SK-N-SH (cell line): ENCODE measurements at regions not wholly inside any gene's neighbourhood (a gene's known extent, or its start where the extent isn't known, plus 50 kb on each side); places are given as distances from the start of the nearest gene placed in this dataset.

Experiments
- EP300 ChIP-seq, 2 experiments: IDR thresholded peaks; 2 replicates each; pipeline versions ENCODE4 v1.4.0 to v1.6.1; 2012; ENCODE audit warnings: borderline replicate concordance in 1 of 2, low read depth in 1 of 2, low read length in 1 of 2
- EZH2phosphoT487 ChIP-seq: fragments of 200-600 bp; sonication (generic); IDR thresholded peaks from 2 replicates; pipeline ENCODE4 v1.6.1; 2017; ENCODE audit warnings: low read depth, mixed run types, mild to moderate bottlenecking, antibody characterized with exemption, moderate library complexity, borderline replicate concordance
- GABPA ChIP-seq: IDR thresholded peaks from 2 replicates; pipeline ENCODE4 v1.4.0; 2012; ENCODE audit warnings: low read depth, mild to moderate bottlenecking
- NFIC ChIP-seq: IDR thresholded peaks from 2 replicates; pipeline ENCODE4 v1.4.0; 2012; ENCODE audit warnings: borderline replicate concordance
- TAF1 ChIP-seq: IDR thresholded peaks from 2 replicates; pipeline ENCODE4 v1.6.1; 2012; ENCODE audit warnings: low read depth, mild to moderate bottlenecking, low read length, moderate library complexity, borderline replicate concordance
- YY1 ChIP-seq: IDR thresholded peaks from 2 replicates; pipeline ENCODE4 v1.4.0; 2012; ENCODE audit warnings: low read depth, mild to moderate bottlenecking
- TF ChIP-seq, protein P1 (sequence below): IDR thresholded peaks from 2 replicates; pipeline ENCODE4 v1.4.0; 2012; ENCODE audit warnings: low read depth, borderline replicate concordance
- TF ChIP-seq, protein P2 (sequence below): IDR thresholded peaks from 2 replicates; pipeline ENCODE4 v1.6.1; 2012; ENCODE audit warnings: mild to moderate bottlenecking, low read depth, low read length, moderate library complexity
- TF ChIP-seq, protein P3 (sequence below): fragments of 200-600 bp; sonication (generic); IDR thresholded peaks from 2 replicates; pipeline ENCODE4 v1.6.1; 2017; ENCODE audit warnings: antibody characterized with exemption, mild to moderate bottlenecking, moderate library complexity
- TF ChIP-seq, protein P4 (sequence below): IDR thresholded peaks from 2 replicates; pipeline ENCODE4 v1.4.0; 2012; ENCODE audit warnings: low read depth

DNA sequence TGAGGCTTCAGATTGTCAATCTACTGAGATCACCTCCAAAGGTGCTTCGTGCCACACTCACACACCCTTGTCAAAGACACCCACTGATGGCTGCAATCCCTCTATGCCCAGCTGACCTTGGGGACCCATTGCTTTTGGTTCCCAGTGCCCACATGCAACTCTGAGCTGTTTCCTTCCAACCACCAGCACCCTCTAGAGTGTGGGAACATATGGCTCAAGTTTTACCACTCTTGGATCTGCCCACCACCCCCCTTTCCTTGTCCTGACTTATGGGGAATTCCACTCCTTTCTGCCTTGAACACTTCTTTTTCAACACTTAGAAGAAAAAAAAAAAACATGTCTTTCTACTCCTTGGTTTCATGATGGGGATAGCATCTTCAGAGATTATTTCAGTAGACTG lies 360.2 kb downstream of the ENC1 start:
- TF ChIP-seq YY1 (no peak), EP300 (IDR thresholded peaks at IDR 0.05; ENCODE audit: borderline replicate concordance in 1 of 2, low read depth in 1 of 2, low read length in 1 of 2) (no peak), TAF1 (no peak), NFIC (no peak), EZH2phosphoT487 (no peak), GABPA (no peak)
- TF ChIP-seq, protein P1, sequence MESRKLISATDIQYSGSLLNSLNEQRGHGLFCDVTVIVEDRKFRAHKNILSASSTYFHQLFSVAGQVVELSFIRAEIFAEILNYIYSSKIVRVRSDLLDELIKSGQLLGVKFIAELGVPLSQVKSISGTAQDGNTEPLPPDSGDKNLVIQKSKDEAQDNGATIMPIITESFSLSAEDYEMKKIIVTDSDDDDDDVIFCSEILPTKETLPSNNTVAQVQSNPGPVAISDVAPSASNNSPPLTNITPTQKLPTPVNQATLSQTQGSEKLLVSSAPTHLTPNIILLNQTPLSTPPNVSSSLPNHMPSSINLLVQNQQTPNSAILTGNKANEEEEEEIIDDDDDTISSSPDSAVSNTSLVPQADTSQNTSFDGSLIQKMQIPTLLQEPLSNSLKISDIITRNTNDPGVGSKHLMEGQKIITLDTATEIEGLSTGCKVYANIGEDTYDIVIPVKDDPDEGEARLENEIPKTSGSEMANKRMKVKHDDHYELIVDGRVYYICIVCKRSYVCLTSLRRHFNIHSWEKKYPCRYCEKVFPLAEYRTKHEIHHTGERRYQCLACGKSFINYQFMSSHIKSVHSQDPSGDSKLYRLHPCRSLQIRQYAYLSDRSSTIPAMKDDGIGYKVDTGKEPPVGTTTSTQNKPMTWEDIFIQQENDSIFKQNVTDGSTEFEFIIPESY = no peak
- TF ChIP-seq, protein P2, sequence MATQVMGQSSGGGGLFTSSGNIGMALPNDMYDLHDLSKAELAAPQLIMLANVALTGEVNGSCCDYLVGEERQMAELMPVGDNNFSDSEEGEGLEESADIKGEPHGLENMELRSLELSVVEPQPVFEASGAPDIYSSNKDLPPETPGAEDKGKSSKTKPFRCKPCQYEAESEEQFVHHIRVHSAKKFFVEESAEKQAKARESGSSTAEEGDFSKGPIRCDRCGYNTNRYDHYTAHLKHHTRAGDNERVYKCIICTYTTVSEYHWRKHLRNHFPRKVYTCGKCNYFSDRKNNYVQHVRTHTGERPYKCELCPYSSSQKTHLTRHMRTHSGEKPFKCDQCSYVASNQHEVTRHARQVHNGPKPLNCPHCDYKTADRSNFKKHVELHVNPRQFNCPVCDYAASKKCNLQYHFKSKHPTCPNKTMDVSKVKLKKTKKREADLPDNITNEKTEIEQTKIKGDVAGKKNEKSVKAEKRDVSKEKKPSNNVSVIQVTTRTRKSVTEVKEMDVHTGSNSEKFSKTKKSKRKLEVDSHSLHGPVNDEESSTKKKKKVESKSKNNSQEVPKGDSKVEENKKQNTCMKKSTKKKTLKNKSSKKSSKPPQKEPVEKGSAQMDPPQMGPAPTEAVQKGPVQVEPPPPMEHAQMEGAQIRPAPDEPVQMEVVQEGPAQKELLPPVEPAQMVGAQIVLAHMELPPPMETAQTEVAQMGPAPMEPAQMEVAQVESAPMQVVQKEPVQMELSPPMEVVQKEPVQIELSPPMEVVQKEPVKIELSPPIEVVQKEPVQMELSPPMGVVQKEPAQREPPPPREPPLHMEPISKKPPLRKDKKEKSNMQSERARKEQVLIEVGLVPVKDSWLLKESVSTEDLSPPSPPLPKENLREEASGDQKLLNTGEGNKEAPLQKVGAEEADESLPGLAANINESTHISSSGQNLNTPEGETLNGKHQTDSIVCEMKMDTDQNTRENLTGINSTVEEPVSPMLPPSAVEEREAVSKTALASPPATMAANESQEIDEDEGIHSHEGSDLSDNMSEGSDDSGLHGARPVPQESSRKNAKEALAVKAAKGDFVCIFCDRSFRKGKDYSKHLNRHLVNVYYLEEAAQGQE = no peak
- TF ChIP-seq, protein P3, sequence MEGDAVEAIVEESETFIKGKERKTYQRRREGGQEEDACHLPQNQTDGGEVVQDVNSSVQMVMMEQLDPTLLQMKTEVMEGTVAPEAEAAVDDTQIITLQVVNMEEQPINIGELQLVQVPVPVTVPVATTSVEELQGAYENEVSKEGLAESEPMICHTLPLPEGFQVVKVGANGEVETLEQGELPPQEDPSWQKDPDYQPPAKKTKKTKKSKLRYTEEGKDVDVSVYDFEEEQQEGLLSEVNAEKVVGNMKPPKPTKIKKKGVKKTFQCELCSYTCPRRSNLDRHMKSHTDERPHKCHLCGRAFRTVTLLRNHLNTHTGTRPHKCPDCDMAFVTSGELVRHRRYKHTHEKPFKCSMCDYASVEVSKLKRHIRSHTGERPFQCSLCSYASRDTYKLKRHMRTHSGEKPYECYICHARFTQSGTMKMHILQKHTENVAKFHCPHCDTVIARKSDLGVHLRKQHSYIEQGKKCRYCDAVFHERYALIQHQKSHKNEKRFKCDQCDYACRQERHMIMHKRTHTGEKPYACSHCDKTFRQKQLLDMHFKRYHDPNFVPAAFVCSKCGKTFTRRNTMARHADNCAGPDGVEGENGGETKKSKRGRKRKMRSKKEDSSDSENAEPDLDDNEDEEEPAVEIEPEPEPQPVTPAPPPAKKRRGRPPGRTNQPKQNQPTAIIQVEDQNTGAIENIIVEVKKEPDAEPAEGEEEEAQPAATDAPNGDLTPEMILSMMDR = no peak
- TF ChIP-seq, protein P4, sequence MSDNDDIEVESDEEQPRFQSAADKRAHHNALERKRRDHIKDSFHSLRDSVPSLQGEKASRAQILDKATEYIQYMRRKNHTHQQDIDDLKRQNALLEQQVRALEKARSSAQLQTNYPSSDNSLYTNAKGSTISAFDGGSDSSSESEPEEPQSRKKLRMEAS = no peak
